Testis (tissue), 2 donors: ENCODE measurements at regions not wholly inside any gene's neighbourhood (a gene's known extent, or its start where the extent isn't known, plus 50 kb on each side); places are given as distances from the start of the nearest gene placed in this dataset.

Experiments used
- POLR2A ChIP-seq: fragments of 450-650 bp; IDR thresholded peaks from one replicate; pipeline ENCODE4 v1.6.1; 2017; ENCODE audit warnings: antibody characterized with exemption, mild to moderate bottlenecking, moderate library complexity
- TF ChIP-seq, protein P1 (sequence below), 3 experiments: fragments of 450-650 bp in 2 of 3; fragments of 200-600 bp in 1 of 3; sonication (generic) in 1 of 3; IDR thresholded peaks; one replicate each; pipeline ENCODE4 v1.5.1; 2016 to 2019; ENCODE audit warnings: antibody characterized with exemption in 3 of 3, mild to moderate bottlenecking in 2 of 3, moderate library complexity in 1 of 3

DNA sequence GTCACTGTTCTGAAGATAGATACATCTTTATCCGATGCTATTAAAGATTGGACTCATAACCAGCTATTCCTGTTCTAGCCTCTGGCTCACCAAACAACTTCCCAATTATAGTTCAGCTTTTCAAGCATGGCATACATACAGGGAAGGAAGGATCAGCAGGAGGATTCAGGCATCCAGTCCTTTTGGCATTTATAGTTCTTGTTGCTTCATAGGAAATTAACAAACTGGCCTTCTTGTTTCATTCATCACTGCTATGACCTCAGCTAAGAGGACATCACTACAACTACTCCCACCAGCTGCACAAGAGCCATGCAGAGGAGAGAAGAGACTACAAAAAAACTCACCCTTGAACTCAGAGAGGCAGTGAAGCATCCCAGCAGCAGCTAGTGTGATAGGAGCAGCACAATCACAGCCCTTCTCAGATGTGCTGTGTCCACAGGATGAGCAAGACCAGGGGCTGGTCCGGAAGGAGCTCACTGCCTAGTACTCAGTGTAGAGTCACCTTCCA is 100.5 kb downstream of the SPTSSA start:
- TF ChIP-seq POLR2A, result no peak
- TF ChIP-seq, protein P1, sequence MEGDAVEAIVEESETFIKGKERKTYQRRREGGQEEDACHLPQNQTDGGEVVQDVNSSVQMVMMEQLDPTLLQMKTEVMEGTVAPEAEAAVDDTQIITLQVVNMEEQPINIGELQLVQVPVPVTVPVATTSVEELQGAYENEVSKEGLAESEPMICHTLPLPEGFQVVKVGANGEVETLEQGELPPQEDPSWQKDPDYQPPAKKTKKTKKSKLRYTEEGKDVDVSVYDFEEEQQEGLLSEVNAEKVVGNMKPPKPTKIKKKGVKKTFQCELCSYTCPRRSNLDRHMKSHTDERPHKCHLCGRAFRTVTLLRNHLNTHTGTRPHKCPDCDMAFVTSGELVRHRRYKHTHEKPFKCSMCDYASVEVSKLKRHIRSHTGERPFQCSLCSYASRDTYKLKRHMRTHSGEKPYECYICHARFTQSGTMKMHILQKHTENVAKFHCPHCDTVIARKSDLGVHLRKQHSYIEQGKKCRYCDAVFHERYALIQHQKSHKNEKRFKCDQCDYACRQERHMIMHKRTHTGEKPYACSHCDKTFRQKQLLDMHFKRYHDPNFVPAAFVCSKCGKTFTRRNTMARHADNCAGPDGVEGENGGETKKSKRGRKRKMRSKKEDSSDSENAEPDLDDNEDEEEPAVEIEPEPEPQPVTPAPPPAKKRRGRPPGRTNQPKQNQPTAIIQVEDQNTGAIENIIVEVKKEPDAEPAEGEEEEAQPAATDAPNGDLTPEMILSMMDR (IDR thresholded peaks at IDR 0.05), result no peak
